WERI-Rb-1 (cell line): ENCODE measurements at regions not wholly inside any gene's neighbourhood (a gene's known extent, or its start where the extent isn't known, plus 50 kb on each side); places are given as distances from the start of the nearest gene placed in this dataset.

ENCODE experiments used
- DNase-seq: peaks from one replicate; pipeline ENCODE4 v3.0.0-alpha.2; 2020
- H3K27ac ChIP-seq: fragments of 250-450 bp; sonication (Bioruptor Pico); 2 replicates; pipeline ENCODE4 v1.5.1; 2020; ENCODE audit warnings: mild to moderate bottlenecking, moderate library complexity
- H3K27me3 ChIP-seq: fragments of 250-450 bp; sonication (Bioruptor Pico); 2 replicates; pipeline ENCODE4 v1.5.1; 2021; ENCODE audit warnings: mild to moderate bottlenecking, low read depth, moderate library complexity; ENCODE audit not compliant: insufficient read depth, severe bottlenecking
- H3K36me3 ChIP-seq: fragments of 250-450 bp; sonication (Bioruptor Pico); 2 replicates; pipeline ENCODE4 v1.5.1; 2020; ENCODE audit warnings: mild to moderate bottlenecking, moderate library complexity
- H3K4me3 ChIP-seq: 2 replicates; pipeline ENCODE4 v1.5.1; 2011; ENCODE audit warnings: low read depth, mild to moderate bottlenecking, control low read depth, low read length
- H3K9me3 ChIP-seq: fragments of 250-450 bp; sonication (Bioruptor Pico); 2 replicates; pipeline ENCODE4 v1.5.1; 2021; ENCODE audit warnings: mild to moderate bottlenecking, moderate library complexity; ENCODE audit not compliant: severe bottlenecking
- TF ChIP-seq, protein P1 (sequence below): IDR thresholded peaks from 2 replicates; pipeline ENCODE4 v1.5.1; 2011; ENCODE audit warnings: low read depth, mild to moderate bottlenecking, control low read depth, inconsistent platforms, low read length

DNA sequence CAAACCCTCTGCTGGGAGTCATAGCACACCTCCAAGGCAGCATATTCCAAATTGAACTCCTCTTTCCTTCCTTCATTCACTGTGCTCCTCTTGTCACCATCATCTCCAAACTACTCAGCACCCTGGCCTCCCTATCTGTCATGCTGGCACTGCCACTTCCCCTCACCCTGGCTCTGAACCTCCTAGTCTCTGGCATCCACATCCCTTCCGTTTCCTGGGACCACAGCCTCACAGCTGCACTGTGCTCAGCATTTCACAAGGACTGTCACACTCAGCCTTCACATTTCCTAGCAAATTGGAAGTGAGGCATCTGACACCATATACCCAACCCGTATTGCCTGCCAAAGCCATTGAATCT is 124.7 kb downstream of the WDR11 start:
- Histone ChIP-seq H3K4me3 (no peak overlapping the region), H3K36me3 (no peaks in the 10 kb centered on the region), H3K27me3 (no peaks in the 10 kb centered on the region), H3K9me3 (peaks cover 15% of the 10 kb centered on the region), H3K27ac (no peak overlapping the region)
- no peak for DNase-seq
- TF ChIP-seq, protein P1, sequence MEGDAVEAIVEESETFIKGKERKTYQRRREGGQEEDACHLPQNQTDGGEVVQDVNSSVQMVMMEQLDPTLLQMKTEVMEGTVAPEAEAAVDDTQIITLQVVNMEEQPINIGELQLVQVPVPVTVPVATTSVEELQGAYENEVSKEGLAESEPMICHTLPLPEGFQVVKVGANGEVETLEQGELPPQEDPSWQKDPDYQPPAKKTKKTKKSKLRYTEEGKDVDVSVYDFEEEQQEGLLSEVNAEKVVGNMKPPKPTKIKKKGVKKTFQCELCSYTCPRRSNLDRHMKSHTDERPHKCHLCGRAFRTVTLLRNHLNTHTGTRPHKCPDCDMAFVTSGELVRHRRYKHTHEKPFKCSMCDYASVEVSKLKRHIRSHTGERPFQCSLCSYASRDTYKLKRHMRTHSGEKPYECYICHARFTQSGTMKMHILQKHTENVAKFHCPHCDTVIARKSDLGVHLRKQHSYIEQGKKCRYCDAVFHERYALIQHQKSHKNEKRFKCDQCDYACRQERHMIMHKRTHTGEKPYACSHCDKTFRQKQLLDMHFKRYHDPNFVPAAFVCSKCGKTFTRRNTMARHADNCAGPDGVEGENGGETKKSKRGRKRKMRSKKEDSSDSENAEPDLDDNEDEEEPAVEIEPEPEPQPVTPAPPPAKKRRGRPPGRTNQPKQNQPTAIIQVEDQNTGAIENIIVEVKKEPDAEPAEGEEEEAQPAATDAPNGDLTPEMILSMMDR: no peak

GRCh38 chr10:120977897-120978296 is 126.7 kb downstream of the WDR11 start:
- TF ChIP-seq, protein P1: no peak
- H3K4me3 ChIP-seq: no peak overlapping the region
- no peaks in the 10 kb centered on the region for H3K36me3 ChIP-seq
- peaks cover 12% of the 10 kb centered on the region for H3K9me3 ChIP-seq
- no peak for DNase-seq
- peak overlapping the region; percentile 71 for H3K27ac ChIP-seq
- H3K27me3 ChIP-seq: no peaks in the 10 kb centered on the region

DNA sequence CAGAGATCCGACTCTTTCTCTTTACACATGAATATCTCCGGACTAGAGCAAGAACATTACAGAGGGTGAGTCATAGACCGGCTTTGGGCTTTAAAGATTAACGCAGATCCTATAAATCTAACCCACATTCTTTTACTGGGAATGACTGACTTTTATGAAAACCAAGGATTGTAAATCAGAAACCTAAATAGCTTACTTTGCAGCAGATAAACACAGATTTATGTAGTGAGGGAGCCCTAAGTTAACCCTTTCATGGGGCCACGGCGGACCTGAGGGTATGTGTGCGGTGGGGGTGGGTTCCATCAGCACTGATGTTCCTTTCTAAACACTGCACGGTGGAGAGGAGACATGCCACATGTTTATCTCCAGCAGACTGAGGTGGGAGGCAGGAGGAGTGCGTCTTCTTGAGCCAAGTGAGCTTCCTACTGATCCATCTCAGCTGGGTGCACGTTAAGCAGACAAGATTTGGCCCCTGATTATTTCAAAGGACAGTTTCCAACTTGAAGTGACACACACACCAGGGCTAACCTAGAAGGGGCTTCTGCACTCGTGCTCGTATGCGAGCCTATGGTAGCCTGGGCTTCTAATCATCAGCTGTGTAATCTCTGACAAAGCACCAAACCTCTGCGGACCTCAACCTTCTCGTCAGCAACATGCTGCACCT is 127.6 kb downstream of the WDR11 start:
- Histone ChIP-seq H3K27ac (peak overlapping the region; percentile 71), H3K9me3 (peaks cover 9% of the 10 kb centered on the region), H3K36me3 (no peaks in the 10 kb centered on the region), H3K4me3 (peak overlapping the region; percentile 50), H3K27me3 (no peaks in the 10 kb centered on the region)
- DNase-seq: peak; percentile 65
- TF ChIP-seq, protein P1: no peak

GRCh38 chr10:120979435-120980278 is 128.5 kb downstream of the WDR11 start:
- H3K27me3 ChIP-seq: no peaks in the 10 kb centered on the region
- TF ChIP-seq, protein P1: no peak
- peak; percentile 80 for DNase-seq
- no peaks in the 10 kb centered on the region for H3K36me3 ChIP-seq
- peak overlapping the region; percentile 50 for H3K4me3 ChIP-seq
- H3K27ac ChIP-seq: peak overlapping the region; percentile 71
- peaks cover 16% of the 10 kb centered on the region for H3K9me3 ChIP-seq

DNA sequence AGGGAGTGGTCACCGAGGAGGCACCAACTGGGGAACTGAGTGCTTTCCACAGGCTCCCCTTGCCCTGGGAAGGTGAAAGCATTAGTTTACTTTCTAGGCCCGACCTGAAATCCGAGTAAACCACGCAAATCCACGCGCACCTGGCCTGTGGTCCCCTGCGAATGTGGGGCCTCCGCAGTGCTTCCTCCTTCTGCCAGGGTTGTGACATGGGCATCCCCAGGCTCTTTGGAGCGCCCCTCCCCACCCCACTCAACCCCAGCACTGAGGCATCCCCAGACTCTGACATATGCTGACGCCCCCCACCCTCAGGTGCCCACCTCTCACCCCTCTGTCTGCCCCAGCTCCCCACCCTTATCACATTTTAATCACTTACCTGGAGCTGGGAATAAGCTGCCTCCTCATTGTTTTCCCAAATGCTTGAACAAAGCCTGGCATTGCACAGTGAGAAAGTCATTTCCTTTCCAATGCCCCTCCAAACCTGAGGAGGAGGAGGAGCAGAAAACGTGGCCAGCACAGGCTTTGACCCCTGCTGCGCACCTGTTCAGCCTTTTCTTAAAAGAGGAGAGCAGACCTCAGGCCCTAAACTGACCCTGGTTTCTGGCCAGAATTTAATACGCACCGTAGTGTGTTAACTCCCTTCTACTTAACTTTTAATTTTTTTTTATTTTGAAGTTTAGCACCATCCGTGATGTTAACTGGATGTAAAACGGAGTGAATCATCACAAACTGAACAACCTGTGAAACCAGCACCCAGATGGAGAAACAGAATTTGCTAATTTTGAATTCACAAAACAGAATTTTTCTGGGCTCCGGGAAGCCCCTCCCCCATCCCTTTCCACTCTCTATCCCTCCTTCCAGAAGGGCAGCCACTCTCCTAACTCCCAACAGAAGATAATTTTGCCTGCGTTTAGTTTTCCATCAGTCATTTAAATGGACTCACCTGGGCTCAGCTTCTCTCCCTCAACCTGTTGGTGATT is 129.4 kb downstream of the WDR11 start:
- Histone ChIP-seq H3K27me3 (no peaks in the 10 kb centered on the region), H3K27ac (peak overlapping the region; percentile 71), H3K36me3 (no peaks in the 10 kb centered on the region), H3K4me3 (no peak overlapping the region), H3K9me3 (peaks cover 16% of the 10 kb centered on the region)
- TF ChIP-seq, protein P1: no peak
- no peak for DNase-seq
